Neural cell (in vitro differentiated cells): ENCODE measurements at regions not wholly inside any gene's neighbourhood (a gene's known extent, or its start where the extent isn't known, plus 50 kb on each side); places are given as distances from the start of the nearest gene placed in this dataset.

Experiments used
- POLR2AphosphoS5 ChIP-seq: IDR thresholded peaks from 2 replicates; pipeline ENCODE4 v1.6.1; 2012
- RAD21 ChIP-seq: fragments of 450-650 bp; conservative IDR thresholded peaks from 2 replicates; pipeline ENCODE4 v1.6.1; 2014; ENCODE audit warnings: antibody characterized with exemption, mild to moderate bottlenecking, moderate library complexity

GRCh38 chr10:64863836-64864235, 1342.6 kb downstream of the REEP3 start:
- no peak for TF ChIP-seq RAD21
- no peak for TF ChIP-seq POLR2AphosphoS5
